IPS-20b (cell line): ENCODE measurements at regions not wholly inside any gene's neighbourhood (a gene's known extent, or its start where the extent isn't known, plus 50 kb on each side); places are given as distances from the start of the nearest gene placed in this dataset.

Experiments used
- H3K27ac ChIP-seq: one replicate; pipeline ENCODE4 v1.5.1; 2013; ENCODE audit warnings: low read length
- H3K27me3 ChIP-seq: 2 replicates; pipeline ENCODE4 v1.6.1; 2013; ENCODE audit warnings: mild to moderate bottlenecking, low read length, inconsistent platforms; ENCODE audit not compliant: insufficient read depth
- H3K36me3 ChIP-seq: 2 replicates; pipeline ENCODE4 v1.6.1; 2013; ENCODE audit warnings: low read depth, mild to moderate bottlenecking, inconsistent platforms, low read length, moderate library complexity; ENCODE audit not compliant: insufficient read depth
- H3K4me1 ChIP-seq: 2 replicates; pipeline ENCODE4 v1.6.1; 2013; ENCODE audit warnings: mild to moderate bottlenecking, control low read depth, inconsistent platforms, low read length, moderate library complexity; ENCODE audit not compliant: insufficient read depth
- H3K4me3 ChIP-seq: 2 replicates; pipeline ENCODE4 v1.5.1; 2013; ENCODE audit warnings: mild to moderate bottlenecking, low read length, inconsistent platforms
- H3K9ac ChIP-seq: 2 replicates; pipeline ENCODE4 v1.6.1; 2013; ENCODE audit warnings: low read depth, mild to moderate bottlenecking, inconsistent platforms, low read length, moderate library complexity
- H3K9me3 ChIP-seq: 2 replicates; pipeline ENCODE4 v1.6.1; 2013; ENCODE audit warnings: mild to moderate bottlenecking, low read depth, low read length, inconsistent platforms; ENCODE audit not compliant: insufficient read depth

- no peaks in the 10 kb centered on the region for H3K4me1 ChIP-seq
- no peak overlapping the region for H3K27ac ChIP-seq
- peaks cover 5% of the 10 kb centered on the region; the same call in 1 of the 2 replicates for H3K27me3 ChIP-seq
- H3K4me3 ChIP-seq, result no peak overlapping the region
- H3K9ac ChIP-seq, result no peak overlapping the region
- no peaks in the 10 kb centered on the region for H3K36me3 ChIP-seq
- H3K9me3 ChIP-seq, result no peaks in the 10 kb centered on the region
Observed at GRCh38 chr13:22073718-22074117, 402.8 kb downstream of the FGF9 start.

- Histone ChIP-seq H3K27me3 (peaks cover 11% of the 10 kb centered on the region), H3K4me3 (no peak overlapping the region), H3K36me3 (no peaks in the 10 kb centered on the region), H3K4me1 (no peaks in the 10 kb centered on the region), H3K9ac (no peak overlapping the region), H3K27ac (no peak overlapping the region), H3K9me3 (no peaks in the 10 kb centered on the region)
Observed at GRCh38 chr13:22074403-22074802, 403.5 kb downstream of the FGF9 start.

DNA sequence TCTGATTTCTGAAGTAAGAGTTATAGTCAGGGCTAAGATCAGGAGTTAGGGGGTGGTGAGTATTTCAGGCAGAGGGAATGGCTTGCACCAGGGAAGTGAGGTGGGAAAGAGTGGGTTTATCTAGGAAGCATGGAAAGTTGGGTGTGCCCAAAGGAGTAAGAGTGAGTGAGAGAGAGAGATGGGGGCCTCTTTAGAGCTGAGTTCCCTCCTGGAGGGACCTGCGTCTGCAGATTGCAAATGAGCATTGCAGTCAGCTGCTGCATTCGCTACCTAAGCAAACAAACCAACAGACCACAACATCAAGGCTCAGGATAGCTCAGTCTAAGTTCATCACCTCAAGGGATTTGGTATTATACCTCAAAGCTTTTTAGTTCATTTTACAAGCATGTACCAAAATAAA, 405.8 kb downstream of the FGF9 start:
- Histone ChIP-seq H3K27ac (no peak overlapping the region), H3K4me1 (no peaks in the 10 kb centered on the region), H3K9ac (no peak overlapping the region), H3K36me3 (no peaks in the 10 kb centered on the region), H3K4me3 (no peak overlapping the region), H3K27me3 (peaks cover 25% of the 10 kb centered on the region), H3K9me3 (no peaks in the 10 kb centered on the region)

DNA sequence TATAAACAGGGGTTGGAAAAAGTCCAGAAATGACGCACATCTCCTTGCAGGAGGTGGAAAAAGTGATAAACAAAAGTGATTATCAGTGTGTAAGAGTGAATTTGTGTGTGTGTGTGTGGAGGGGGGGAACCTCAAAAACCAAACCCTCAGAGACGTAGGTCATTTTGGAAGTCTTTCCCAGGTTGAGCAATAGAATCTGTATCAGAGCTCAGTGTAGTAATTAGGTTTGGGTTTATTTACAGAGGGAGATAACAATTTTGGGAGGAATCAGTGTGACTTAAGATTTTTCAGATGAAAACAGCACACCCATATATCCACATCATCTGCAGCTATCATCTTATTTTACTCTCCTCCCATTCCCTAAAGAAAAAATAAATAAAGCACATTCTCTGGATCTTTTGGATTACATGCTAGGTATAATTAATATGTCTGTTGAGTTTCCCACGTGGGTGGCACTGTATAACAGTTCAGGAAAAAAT, 406.4 kb downstream of the FGF9 start:
- no peaks in the 10 kb centered on the region for H3K36me3 ChIP-seq

DNA sequence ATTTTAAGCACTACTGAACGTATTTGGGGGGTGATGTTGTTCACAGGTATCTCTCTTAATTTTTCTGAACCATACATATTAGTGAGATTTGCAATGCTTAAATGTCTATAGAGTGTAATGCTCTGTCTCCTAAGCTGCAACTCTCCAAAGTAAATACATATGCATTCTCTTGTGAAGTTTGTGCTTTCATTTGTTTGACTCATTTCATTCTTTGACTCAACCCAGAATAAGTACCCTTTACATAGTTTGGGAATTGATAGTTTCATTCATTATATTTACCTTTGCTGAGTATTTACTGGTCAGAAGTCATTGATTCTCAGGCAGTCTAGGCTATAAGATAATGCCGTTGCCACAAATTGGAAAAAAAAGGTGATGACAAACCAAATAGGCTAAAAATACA, 406.9 kb downstream of the FGF9 start:
- Histone ChIP-seq H3K36me3 (no peaks in the 10 kb centered on the region), H3K27ac (no peak overlapping the region), H3K9ac (no peak overlapping the region), H3K4me1 (no peaks in the 10 kb centered on the region), H3K27me3 (peaks cover 35% of the 10 kb centered on the region), H3K4me3 (no peak overlapping the region), H3K9me3 (no peaks in the 10 kb centered on the region)

More for the DNA sequence above, 406.4 kb downstream of the FGF9 start:
- Histone ChIP-seq H3K4me3 (no peak overlapping the region), H3K9me3 (no peaks in the 10 kb centered on the region), H3K27ac (no peak overlapping the region), H3K9ac (no peak overlapping the region), H3K27me3 (peaks cover 31% of the 10 kb centered on the region), H3K4me1 (no peaks in the 10 kb centered on the region)

DNA sequence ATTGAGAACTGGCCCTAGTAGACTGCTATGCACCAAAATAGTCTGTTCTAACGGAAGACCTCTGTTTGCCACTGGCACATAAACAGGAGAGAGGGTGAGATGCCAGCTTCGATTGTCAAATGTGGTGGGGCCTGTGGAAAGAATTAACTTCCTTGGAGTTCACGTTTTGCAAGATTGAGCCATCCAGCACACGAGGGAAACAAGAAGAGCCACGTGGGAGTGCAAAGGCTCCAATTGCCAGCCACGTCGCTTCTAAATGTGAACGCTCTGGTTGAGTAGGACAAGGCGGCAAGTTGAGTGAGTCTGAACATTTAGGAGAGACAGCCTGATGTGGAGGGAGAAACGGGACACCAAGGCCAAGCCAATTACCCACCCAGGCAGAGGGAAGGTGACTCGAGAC, 409.1 kb downstream of the FGF9 start:
- H3K4me1 ChIP-seq, result no peaks in the 10 kb centered on the region
- H3K36me3 ChIP-seq, result no peaks in the 10 kb centered on the region
- peaks cover 40% of the 10 kb centered on the region for H3K27me3 ChIP-seq
- H3K9ac ChIP-seq, result no peak overlapping the region
- no peaks in the 10 kb centered on the region for H3K9me3 ChIP-seq
- H3K4me3 ChIP-seq, result no peak overlapping the region
- H3K27ac ChIP-seq, result no peak overlapping the region

- Histone ChIP-seq H3K36me3 (no peaks in the 10 kb centered on the region), H3K4me1 (no peaks in the 10 kb centered on the region), H3K9ac (no peak overlapping the region), H3K4me3 (no peak overlapping the region), H3K27ac (no peak overlapping the region), H3K9me3 (no peaks in the 10 kb centered on the region), H3K27me3 (peaks cover 40% of the 10 kb centered on the region)
Observed at GRCh38 chr13:22080832-22081231, 410.0 kb downstream of the FGF9 start.

DNA sequence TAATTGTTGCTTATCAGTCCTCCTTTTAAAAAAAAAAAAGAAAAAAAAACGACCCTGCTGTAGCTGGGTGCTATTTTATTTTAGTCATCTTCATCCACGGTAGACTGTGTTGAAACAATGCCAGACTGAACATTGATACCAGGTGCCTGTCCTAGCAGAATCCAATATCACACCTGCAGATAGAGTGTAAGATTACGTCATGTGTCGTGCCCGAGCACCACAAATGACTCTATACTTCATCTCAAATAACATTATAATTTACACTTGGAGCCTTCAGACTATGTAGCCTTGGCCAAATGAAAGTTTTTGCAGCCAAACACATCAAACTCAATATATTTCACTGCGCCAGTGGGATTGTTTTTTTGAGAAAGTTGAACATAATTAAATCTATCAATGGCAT, 410.6 kb downstream of the FGF9 start:
- Histone ChIP-seq H3K9ac (no peak overlapping the region), H3K4me1 (no peaks in the 10 kb centered on the region), H3K4me3 (no peak overlapping the region), H3K9me3 (no peaks in the 10 kb centered on the region), H3K27me3 (peaks cover 40% of the 10 kb centered on the region), H3K27ac (no peak overlapping the region), H3K36me3 (no peaks in the 10 kb centered on the region)

GRCh38 chr13:22082030-22082429, 411.2 kb downstream of the FGF9 start:
- Histone ChIP-seq H3K4me3 (no peak overlapping the region), H3K9ac (no peak overlapping the region), H3K36me3 (no peaks in the 10 kb centered on the region), H3K4me1 (no peaks in the 10 kb centered on the region), H3K9me3 (no peaks in the 10 kb centered on the region), H3K27me3 (peaks cover 40% of the 10 kb centered on the region), H3K27ac (no peak overlapping the region)

DNA sequence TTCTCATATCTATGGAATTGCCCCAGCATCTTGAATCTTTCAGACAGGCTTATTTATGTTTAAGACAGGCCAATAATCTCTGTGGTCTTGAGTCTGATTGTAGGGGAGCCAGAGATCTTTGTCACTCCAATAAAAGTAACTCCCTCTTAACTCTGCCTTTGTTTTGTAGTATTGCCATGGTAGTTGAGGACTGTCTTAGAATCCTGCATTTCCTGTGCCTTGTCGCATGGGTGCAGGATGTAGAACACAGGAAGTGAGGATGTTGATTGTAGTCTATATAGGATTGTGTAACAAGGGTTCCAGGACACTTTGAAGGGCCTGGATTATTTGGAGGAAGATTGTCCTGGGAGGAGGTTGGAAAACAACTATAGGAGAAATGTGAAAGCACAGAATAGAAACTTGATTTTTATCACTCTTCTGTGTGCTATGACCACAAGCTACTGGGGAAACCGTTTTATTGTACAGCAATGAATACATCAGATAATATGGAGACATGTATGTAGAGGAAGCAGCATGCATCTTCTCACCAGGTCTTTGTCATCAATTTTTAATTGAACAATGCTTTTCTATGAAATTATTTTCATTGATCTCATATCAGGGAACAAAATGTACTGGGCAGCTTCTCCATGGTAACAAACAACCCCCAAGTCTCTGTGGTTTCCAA, 411.7 kb downstream of the FGF9 start:
- Histone ChIP-seq H3K9me3 (no peaks in the 10 kb centered on the region), H3K4me1 (no peaks in the 10 kb centered on the region), H3K27ac (no peak overlapping the region), H3K36me3 (no peaks in the 10 kb centered on the region), H3K27me3 (peaks cover 40% of the 10 kb centered on the region), H3K9ac (no peak overlapping the region), H3K4me3 (no peak overlapping the region)

DNA sequence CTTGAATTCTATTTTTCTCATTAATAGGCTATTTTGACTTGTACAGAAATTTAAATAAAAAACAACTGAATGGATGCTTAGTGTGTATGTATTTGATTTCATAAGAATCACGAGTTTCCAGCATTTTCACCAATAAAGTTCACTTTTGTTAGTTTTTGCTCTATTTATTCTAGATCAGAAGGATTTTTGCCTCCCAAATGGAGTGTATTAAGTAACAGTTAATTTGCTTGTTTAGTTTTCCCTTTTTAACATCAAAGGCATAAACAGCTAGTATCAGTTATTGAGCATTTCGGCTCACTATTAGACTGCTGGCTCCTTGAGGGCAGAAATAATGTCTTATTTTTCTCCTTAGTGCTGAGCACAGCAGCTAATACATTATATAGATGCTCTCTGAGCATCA, 414.1 kb downstream of the FGF9 start:
- no peak overlapping the region for H3K9ac ChIP-seq
- no peak overlapping the region for H3K4me3 ChIP-seq
- no peaks in the 10 kb centered on the region for H3K36me3 ChIP-seq
- H3K4me1 ChIP-seq, result no peaks in the 10 kb centered on the region
- H3K9me3 ChIP-seq, result no peaks in the 10 kb centered on the region
- H3K27me3 ChIP-seq, result peaks cover 23% of the 10 kb centered on the region
- H3K27ac ChIP-seq, result no peak overlapping the region

GRCh38 chr13:22086597-22087330, 415.9 kb downstream of the FGF9 start:
- Histone ChIP-seq H3K9me3 (no peaks in the 10 kb centered on the region), H3K36me3 (no peaks in the 10 kb centered on the region), H3K27ac (no peak overlapping the region), H3K4me1 (no peaks in the 10 kb centered on the region), H3K4me3 (no peak overlapping the region), H3K27me3 (peaks cover 14% of the 10 kb centered on the region), H3K9ac (no peak overlapping the region)
